H1 (cell line): ENCODE measurements at regions not wholly inside any gene's neighbourhood (a gene's known extent, or its start where the extent isn't known, plus 50 kb on each side); places are given as distances from the start of the nearest gene placed in this dataset.

Source experiments
- BACH1 ChIP-seq: IDR thresholded peaks from 2 replicates; pipeline ENCODE4 v1.6.1; 2012; ENCODE audit warnings: low read length, improper control_type of control experiment
- CBX8 ChIP-seq: fragments of 300-800, 300-1000 bp; sonication (generic); IDR thresholded peaks from 2 replicates; pipeline ENCODE4 v1.7.1; 2016; ENCODE audit warnings: low read depth, low read length, borderline replicate concordance
- CHD2 ChIP-seq: IDR thresholded peaks from 2 replicates; pipeline ENCODE4 v1.6.1; 2012; ENCODE audit warnings: low read length, improper control_type of control experiment
- EP300 ChIP-seq, 2 experiments: IDR thresholded peaks; 1 replicate in 1 of 2; 2 replicates in 1 of 2; pipeline ENCODE4 v1.6.1; 2011 to 2012; ENCODE audit warnings: low read depth in 2 of 2, low read length in 2 of 2, mild to moderate bottlenecking in 2 of 2, borderline replicate concordance in 1 of 2, inconsistent platforms in 1 of 2, moderate library complexity in 1 of 2
- MAFK ChIP-seq: IDR thresholded peaks from 2 replicates; pipeline ENCODE4 v1.6.1; 2012; ENCODE audit warnings: low read depth, mild to moderate bottlenecking, improper control_type of control experiment, low read length
- POLR2AphosphoS5 ChIP-seq: IDR thresholded peaks from 2 replicates; pipeline ENCODE4 v1.6.1; 2011; ENCODE audit warnings: low read depth, low read length
- TAF1 ChIP-seq: IDR thresholded peaks from 2 replicates; pipeline ENCODE4 v1.6.1; 2011; ENCODE audit warnings: mild to moderate bottlenecking, low read depth, low read length
- TEAD4 ChIP-seq: IDR thresholded peaks from 2 replicates; pipeline ENCODE4 v1.6.1; 2012; ENCODE audit warnings: low read depth, low read length, inconsistent platforms, mixed read lengths
- TF ChIP-seq, protein P1 (sequence below): fragments of 300-600 bp; sonication (generic); IDR thresholded peaks from 2 replicates; pipeline ENCODE4 v1.7.1; 2012; ENCODE audit warnings: low read length, moderate library complexity, mild to moderate bottlenecking, inconsistent platforms; ENCODE audit not compliant: insufficient replicate concordance

DNA sequence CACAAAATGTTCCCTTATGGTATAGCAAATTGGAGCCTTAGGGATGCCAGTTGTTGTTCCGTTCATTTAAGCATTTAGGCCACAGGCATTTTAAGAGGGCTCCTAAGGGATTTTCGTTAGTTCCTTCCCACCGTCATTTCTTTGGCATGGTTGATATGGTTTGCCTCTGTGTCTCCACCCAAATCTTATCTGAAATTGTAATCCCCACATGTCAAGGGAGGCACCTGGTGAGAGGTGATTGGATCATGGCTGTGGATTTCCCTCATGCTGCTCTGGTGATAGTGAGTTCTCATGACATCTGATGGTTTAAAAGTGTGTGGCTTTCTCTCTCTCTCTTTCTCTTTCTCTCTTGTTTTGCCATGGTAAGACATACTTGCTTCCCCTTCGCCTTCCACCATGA, 104.1 kb downstream of the ASB9 start (continued):
- TF ChIP-seq, protein P1, sequence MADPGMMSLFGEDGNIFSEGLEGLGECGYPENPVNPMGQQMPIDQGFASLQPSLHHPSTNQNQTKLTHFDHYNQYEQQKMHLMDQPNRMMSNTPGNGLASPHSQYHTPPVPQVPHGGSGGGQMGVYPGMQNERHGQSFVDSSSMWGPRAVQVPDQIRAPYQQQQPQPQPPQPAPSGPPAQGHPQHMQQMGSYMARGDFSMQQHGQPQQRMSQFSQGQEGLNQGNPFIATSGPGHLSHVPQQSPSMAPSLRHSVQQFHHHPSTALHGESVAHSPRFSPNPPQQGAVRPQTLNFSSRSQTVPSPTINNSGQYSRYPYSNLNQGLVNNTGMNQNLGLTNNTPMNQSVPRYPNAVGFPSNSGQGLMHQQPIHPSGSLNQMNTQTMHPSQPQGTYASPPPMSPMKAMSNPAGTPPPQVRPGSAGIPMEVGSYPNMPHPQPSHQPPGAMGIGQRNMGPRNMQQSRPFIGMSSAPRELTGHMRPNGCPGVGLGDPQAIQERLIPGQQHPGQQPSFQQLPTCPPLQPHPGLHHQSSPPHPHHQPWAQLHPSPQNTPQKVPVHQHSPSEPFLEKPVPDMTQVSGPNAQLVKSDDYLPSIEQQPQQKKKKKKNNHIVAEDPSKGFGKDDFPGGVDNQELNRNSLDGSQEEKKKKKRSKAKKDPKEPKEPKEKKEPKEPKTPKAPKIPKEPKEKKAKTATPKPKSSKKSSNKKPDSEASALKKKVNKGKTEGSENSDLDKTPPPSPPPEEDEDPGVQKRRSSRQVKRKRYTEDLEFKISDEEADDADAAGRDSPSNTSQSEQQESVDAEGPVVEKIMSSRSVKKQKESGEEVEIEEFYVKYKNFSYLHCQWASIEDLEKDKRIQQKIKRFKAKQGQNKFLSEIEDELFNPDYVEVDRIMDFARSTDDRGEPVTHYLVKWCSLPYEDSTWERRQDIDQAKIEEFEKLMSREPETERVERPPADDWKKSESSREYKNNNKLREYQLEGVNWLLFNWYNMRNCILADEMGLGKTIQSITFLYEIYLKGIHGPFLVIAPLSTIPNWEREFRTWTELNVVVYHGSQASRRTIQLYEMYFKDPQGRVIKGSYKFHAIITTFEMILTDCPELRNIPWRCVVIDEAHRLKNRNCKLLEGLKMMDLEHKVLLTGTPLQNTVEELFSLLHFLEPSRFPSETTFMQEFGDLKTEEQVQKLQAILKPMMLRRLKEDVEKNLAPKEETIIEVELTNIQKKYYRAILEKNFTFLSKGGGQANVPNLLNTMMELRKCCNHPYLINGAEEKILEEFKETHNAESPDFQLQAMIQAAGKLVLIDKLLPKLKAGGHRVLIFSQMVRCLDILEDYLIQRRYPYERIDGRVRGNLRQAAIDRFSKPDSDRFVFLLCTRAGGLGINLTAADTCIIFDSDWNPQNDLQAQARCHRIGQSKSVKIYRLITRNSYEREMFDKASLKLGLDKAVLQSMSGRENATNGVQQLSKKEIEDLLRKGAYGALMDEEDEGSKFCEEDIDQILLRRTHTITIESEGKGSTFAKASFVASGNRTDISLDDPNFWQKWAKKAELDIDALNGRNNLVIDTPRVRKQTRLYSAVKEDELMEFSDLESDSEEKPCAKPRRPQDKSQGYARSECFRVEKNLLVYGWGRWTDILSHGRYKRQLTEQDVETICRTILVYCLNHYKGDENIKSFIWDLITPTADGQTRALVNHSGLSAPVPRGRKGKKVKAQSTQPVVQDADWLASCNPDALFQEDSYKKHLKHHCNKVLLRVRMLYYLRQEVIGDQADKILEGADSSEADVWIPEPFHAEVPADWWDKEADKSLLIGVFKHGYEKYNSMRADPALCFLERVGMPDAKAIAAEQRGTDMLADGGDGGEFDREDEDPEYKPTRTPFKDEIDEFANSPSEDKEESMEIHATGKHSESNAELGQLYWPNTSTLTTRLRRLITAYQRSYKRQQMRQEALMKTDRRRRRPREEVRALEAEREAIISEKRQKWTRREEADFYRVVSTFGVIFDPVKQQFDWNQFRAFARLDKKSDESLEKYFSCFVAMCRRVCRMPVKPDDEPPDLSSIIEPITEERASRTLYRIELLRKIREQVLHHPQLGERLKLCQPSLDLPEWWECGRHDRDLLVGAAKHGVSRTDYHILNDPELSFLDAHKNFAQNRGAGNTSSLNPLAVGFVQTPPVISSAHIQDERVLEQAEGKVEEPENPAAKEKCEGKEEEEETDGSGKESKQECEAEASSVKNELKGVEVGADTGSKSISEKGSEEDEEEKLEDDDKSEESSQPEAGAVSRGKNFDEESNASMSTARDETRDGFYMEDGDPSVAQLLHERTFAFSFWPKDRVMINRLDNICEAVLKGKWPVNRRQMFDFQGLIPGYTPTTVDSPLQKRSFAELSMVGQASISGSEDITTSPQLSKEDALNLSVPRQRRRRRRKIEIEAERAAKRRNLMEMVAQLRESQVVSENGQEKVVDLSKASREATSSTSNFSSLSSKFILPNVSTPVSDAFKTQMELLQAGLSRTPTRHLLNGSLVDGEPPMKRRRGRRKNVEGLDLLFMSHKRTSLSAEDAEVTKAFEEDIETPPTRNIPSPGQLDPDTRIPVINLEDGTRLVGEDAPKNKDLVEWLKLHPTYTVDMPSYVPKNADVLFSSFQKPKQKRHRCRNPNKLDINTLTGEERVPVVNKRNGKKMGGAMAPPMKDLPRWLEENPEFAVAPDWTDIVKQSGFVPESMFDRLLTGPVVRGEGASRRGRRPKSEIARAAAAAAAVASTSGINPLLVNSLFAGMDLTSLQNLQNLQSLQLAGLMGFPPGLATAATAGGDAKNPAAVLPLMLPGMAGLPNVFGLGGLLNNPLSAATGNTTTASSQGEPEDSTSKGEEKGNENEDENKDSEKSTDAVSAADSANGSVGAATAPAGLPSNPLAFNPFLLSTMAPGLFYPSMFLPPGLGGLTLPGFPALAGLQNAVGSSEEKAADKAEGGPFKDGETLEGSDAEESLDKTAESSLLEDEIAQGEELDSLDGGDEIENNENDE, result no peak
- no peak for TF ChIP-seq MAFK
- no peak for TF ChIP-seq TEAD4
- no peak for TF ChIP-seq CHD2
- no peak for TF ChIP-seq EP300 (IDR thresholded peaks at IDR 0.05; ENCODE audit: borderline replicate concordance in 1 of 2, low read depth in 2 of 2, low read length in 2 of 2)
- TF ChIP-seq POLR2AphosphoS5, result no peak
- no peak for TF ChIP-seq CBX8
- no peak for TF ChIP-seq TAF1
- no peak for TF ChIP-seq BACH1
- TF ChIP-seq, all 59 proteins: peak for 0
